ENCODE measurements at regions not wholly inside any gene's neighbourhood (a gene's known extent, or its start where the extent isn't known, plus 50 kb on each side); places are given as distances from the start of the nearest gene placed in this dataset.

GRCh38 chr12:93144109-93144508, 215.0 kb upstream of the EEA1 start:
- Histone ChIP-seq H3K36me3 (no peaks in the 10 kb centered on the region), H3K4me1 (peaks cover 8% of the 10 kb centered on the region), H3K27me3 (ENCODE audit: low read depth) (no peaks in the 10 kb centered on the region), H3K27ac (replicated peaks) (no peak overlapping the region), H3K4me3 (no peak overlapping the region), H3K9me3 (replicated peaks) (no peaks in the 10 kb centered on the region)
- TF ChIP-seq CTCF (IDR thresholded peaks at IDR 0.05; ENCODE audit: borderline replicate concordance), result no peak
- no peak for DNase-seq
- intact Hi-C loops (cut with micrococcal nuclease), result no loop called here

- H3K4me3 ChIP-seq, result no peak overlapping the region
- intact Hi-C loops (cut with micrococcal nuclease), result no loop called here
- no peaks in the 10 kb centered on the region for H3K36me3 ChIP-seq
- H3K9me3 ChIP-seq (replicated peaks), result no peaks in the 10 kb centered on the region
- no peak for DNase-seq
- H3K27ac ChIP-seq (replicated peaks), result no peak overlapping the region
- no peaks in the 10 kb centered on the region for H3K27me3 ChIP-seq (ENCODE audit: low read depth)
- no peak for TF ChIP-seq CTCF (IDR thresholded peaks at IDR 0.05; ENCODE audit: borderline replicate concordance)
- H3K4me1 ChIP-seq, result no peaks in the 10 kb centered on the region
These were observed 216.0 kb upstream of the EEA1 start for GRCh38 chr12:93145086-93145485.

DNA sequence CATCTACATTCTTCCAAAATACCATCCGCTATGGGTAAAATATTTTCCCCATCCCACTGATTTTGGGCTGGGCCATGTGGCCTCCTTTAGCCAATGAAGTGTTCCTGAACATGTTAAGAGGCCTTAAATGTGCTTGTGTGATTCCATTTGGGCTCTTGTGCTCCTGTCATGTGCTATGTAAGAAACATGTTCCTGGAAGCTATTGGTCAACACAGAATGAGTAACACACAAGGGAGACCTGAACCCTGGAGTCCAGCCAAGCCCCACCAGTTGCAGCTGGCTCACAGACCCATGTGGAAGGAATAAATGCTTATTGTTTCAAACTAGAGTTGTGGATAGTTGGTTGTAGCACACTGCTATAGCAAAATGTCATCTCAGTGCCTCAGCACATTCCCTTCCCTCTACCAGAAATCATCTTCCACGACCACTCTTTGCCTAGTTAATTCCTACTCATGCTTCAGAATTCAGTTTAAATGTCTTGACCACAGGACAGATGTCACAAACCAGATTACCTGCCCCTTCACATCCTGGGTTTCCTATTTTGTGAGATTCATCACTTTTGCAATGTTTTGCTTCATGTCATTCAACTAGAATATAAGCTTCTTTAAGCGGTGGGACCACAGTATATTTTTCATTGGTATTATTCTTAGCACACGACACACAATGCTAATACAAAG, 217.3 kb upstream of the EEA1 start:
- no peaks in the 10 kb centered on the region for H3K36me3 ChIP-seq
- H3K4me3 ChIP-seq, result no peak overlapping the region
- no peaks in the 10 kb centered on the region for H3K9me3 ChIP-seq (replicated peaks)
- H3K27me3 ChIP-seq (ENCODE audit: low read depth), result no peaks in the 10 kb centered on the region
- TF ChIP-seq CTCF (IDR thresholded peaks at IDR 0.05; ENCODE audit: borderline replicate concordance), result no peak
- intact Hi-C loops (cut with micrococcal nuclease), result no loop called here
- H3K27ac ChIP-seq (replicated peaks), result no peak overlapping the region
- DNase-seq, result no peak
- H3K4me1 ChIP-seq, result no peaks in the 10 kb centered on the region

DNA sequence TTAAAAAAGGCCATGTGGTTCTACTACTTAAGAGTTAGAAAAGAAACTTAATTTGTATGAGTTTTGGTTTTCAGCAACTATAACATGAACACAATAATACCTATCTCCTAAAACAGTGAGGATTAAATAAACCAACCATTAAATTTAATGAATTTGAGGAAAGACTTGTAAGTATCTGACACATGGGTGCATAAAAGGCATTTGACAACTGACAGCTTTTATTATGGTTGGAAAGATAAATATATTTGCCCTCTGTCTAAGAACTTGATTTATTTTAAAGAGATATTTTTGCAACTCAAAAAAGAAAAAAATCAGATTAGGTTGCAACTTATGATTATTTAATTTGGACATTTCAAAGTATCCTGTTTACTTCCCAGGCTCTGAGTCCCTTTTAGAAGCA, 217.9 kb upstream of the EEA1 start:
- no peak overlapping the region for H3K4me3 ChIP-seq
- H3K36me3 ChIP-seq, result no peaks in the 10 kb centered on the region
- DNase-seq, result no peak
- no peak for TF ChIP-seq CTCF (IDR thresholded peaks at IDR 0.05; ENCODE audit: borderline replicate concordance)
- no peaks in the 10 kb centered on the region for H3K9me3 ChIP-seq (replicated peaks)
- no peaks in the 10 kb centered on the region for H3K4me1 ChIP-seq
- H3K27me3 ChIP-seq (ENCODE audit: low read depth), result no peaks in the 10 kb centered on the region
- no peak overlapping the region for H3K27ac ChIP-seq (replicated peaks)
- intact Hi-C loops (cut with micrococcal nuclease), result no loop called here

DNA sequence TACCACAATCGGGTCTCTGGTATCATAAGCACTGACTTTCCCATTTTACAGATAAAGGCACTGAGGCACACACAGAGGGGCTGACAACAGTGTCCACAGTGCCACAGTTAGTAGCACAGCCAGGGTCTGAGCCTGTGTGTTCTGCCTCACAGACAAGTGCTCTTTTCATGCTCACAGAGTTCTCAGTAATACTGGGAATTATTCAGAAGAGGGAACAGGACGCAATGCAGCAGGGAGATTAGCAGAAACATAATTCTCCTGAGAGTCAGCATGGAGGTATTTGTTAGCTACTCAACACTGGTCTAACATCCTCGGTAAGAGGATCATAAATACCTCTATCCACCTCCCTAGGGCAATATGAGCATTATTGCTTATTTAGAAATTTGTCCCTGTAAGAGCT, 219.3 kb upstream of the EEA1 start:
- no peaks in the 10 kb centered on the region for H3K9me3 ChIP-seq (replicated peaks)
- H3K4me1 ChIP-seq, result no peaks in the 10 kb centered on the region
- no peak overlapping the region for H3K4me3 ChIP-seq
- H3K27me3 ChIP-seq (ENCODE audit: low read depth), result no peaks in the 10 kb centered on the region
- no peak for DNase-seq
- intact Hi-C loops (cut with micrococcal nuclease), result no loop called here
- TF ChIP-seq CTCF (IDR thresholded peaks at IDR 0.05; ENCODE audit: borderline replicate concordance), result no peak
- H3K36me3 ChIP-seq, result no peaks in the 10 kb centered on the region
- H3K27ac ChIP-seq (replicated peaks), result no peak overlapping the region
